OCI-LY7 (cell line): ENCODE measurements at regions not wholly inside any gene's neighbourhood (a gene's known extent, or its start where the extent isn't known, plus 50 kb on each side); places are given as distances from the start of the nearest gene placed in this dataset.

Experiments used
- BruUV-seq: library from RNA; stranded (reverse); fragments of 400-500 nt; replicated peaks from 2 replicates; lab custom pipeline; 2021; lab: Mats Ljungman, UMichigan
- CTCF ChIA-PET: fragments of 300-600 bp; sonication (Branson Sonifier 250); formaldehyde crosslinking; loops from one replicate; lab custom pipeline; 2022; ENCODE audit warnings: antibody characterized with exemption; ENCODE audit not compliant: unreplicated experiment; lab: Charles Lee
- POLR2A ChIA-PET: fragments of 300-600 bp; sonication (Branson Sonifier 250); formaldehyde crosslinking; loops from one replicate; lab custom pipeline; 2022; ENCODE audit warnings: antibody characterized with exemption; lab: Charles Lee
- DNase-seq: peaks from one replicate; pipeline ENCODE4 v3.0.0-alpha.2; 2015; ENCODE audit warnings: low spot score
- H2AFZ ChIP-seq: fragments of 200-600 bp; sonication (generic), shearing (Covaris generic); 2 replicates; pipeline ENCODE4 v1.6.1; 2014; ENCODE audit warnings: mild to moderate bottlenecking, antibody characterized with exemption, low read length, moderate library complexity
- H3K27ac ChIP-seq: fragments of 200-600 bp; sonication (generic); 2 replicates; pipeline ENCODE4 v1.5.1; 2014; ENCODE audit warnings: mixed run types, low read depth, mild to moderate bottlenecking, moderate library complexity, low read length, inconsistent platforms; ENCODE audit not compliant: poor library complexity, severe bottlenecking
- H3K36me3 ChIP-seq: fragments of 200-600 bp; sonication (generic); 2 replicates; pipeline ENCODE4 v1.6.1; 2014; ENCODE audit warnings: mild to moderate bottlenecking, antibody characterized with exemption, low read length, moderate library complexity, mixed read lengths; ENCODE audit not compliant: insufficient read depth
- H3K4me1 ChIP-seq: fragments of 200-600 bp; sonication (generic); 2 replicates; pipeline ENCODE4 v1.5.1; 2014; ENCODE audit warnings: mild to moderate bottlenecking, low read length; ENCODE audit not compliant: insufficient read depth, poor library complexity, severe bottlenecking
- H3K4me2 ChIP-seq: fragments of 200-600 bp; sonication (generic); 2 replicates; pipeline ENCODE4 v1.6.1; 2014; ENCODE audit warnings: mild to moderate bottlenecking, low read length
- H3K4me3 ChIP-seq: fragments of 200-600 bp; sonication (generic); 2 replicates; pipeline ENCODE4 v1.5.1; 2014; ENCODE audit warnings: mild to moderate bottlenecking, low read depth, low read length; ENCODE audit not compliant: poor library complexity, severe bottlenecking
- H3K79me2 ChIP-seq: fragments of 200-600 bp; sonication (generic); 2 replicates; pipeline ENCODE4 v1.6.1; 2016; ENCODE audit warnings: low read depth, mild to moderate bottlenecking, low read length, moderate library complexity, mixed read lengths; ENCODE audit not compliant: insufficient read depth
- H3K9me2 ChIP-seq: fragments of 200-600 bp; sonication (generic); 2 replicates; pipeline ENCODE4 v1.6.1; 2016; ENCODE audit warnings: mild to moderate bottlenecking, low read length, mixed read lengths; ENCODE audit not compliant: insufficient read depth
- H3K9me3 ChIP-seq: fragments of 200-600 bp; sonication (generic); 2 replicates; pipeline ENCODE4 v1.6.1; 2014; ENCODE audit warnings: mild to moderate bottlenecking, mixed run types, low read length, mixed read lengths
- H4K20me1 ChIP-seq: fragments of 200-600 bp; sonication (generic); 2 replicates; pipeline ENCODE4 v1.6.1; 2014; ENCODE audit warnings: mild to moderate bottlenecking, antibody characterized with exemption, low read length, moderate library complexity, mixed read lengths; ENCODE audit not compliant: insufficient read depth
- CTCF ChIP-seq: fragments of 200-600 bp; sonication (generic); conservative IDR thresholded peaks from 2 replicates; pipeline ENCODE4 v1.5.1; 2014; ENCODE audit warnings: mild to moderate bottlenecking, antibody characterized with exemption, low read length, moderate library complexity, mixed read lengths
- EZH2phosphoT487 ChIP-seq: fragments of 200-600 bp; sonication (generic); IDR thresholded peaks from 2 replicates; pipeline ENCODE4 v1.6.1; 2018; ENCODE audit warnings: low read depth, borderline replicate concordance, mild to moderate bottlenecking, mixed run types, antibody characterized with exemption, low read length, moderate library complexity, mixed read lengths
- intact Hi-C: fragments of 100-400 bp; cut with micrococcal nuclease; formaldehyde crosslinking; loops from one replicate; pipeline ENCODE4 v1.10.0; 2022; ENCODE audit not compliant: unreplicated experiment

- no peaks in the 10 kb centered on the region for H3K4me1 ChIP-seq
- CTCF ChIA-PET: no interaction called here
- H3K9me2 ChIP-seq: no peaks in the 10 kb centered on the region
- H2AFZ ChIP-seq: no peak overlapping the region
- H3K4me3 ChIP-seq: no peak overlapping the region
- no peaks in the 10 kb centered on the region for H3K79me2 ChIP-seq
- intact Hi-C loops: no loop called here
- H3K27ac ChIP-seq: no peak overlapping the region
- no TSS peak for BruUV-seq
- no peaks in the 10 kb centered on the region for H4K20me1 ChIP-seq
- DNase-seq: no peak
- TF ChIP-seq CTCF (no peak), EZH2phosphoT487 (no peak)
- no peak overlapping the region for H3K4me2 ChIP-seq
- H3K36me3 ChIP-seq: no peaks in the 10 kb centered on the region
- H3K9me3 ChIP-seq: no peaks in the 10 kb centered on the region
- POLR2A ChIA-PET: no interaction called here
Observed at GRCh38 chr22:27462190-27462589, 339.4 kb downstream of the MN1 start.

GRCh38 chr22:27463121-27463660, 338.4 kb downstream of the MN1 start:
- Histone ChIP-seq H4K20me1 (no peaks in the 10 kb centered on the region), H2AFZ (no peak overlapping the region), H3K4me3 (no peak overlapping the region), H3K4me1 (no peaks in the 10 kb centered on the region), H3K9me2 (no peaks in the 10 kb centered on the region), H3K4me2 (no peak overlapping the region), H3K9me3 (no peaks in the 10 kb centered on the region), H3K36me3 (no peaks in the 10 kb centered on the region), H3K27ac (no peak overlapping the region), H3K79me2 (no peaks in the 10 kb centered on the region)
- intact Hi-C loops: no loop called here
- CTCF ChIA-PET: no interaction called here
- TF ChIP-seq EZH2phosphoT487 (no peak), CTCF (no peak)
- POLR2A ChIA-PET: no interaction called here
- DNase-seq: no peak
- BruUV-seq: no TSS peak

DNA sequence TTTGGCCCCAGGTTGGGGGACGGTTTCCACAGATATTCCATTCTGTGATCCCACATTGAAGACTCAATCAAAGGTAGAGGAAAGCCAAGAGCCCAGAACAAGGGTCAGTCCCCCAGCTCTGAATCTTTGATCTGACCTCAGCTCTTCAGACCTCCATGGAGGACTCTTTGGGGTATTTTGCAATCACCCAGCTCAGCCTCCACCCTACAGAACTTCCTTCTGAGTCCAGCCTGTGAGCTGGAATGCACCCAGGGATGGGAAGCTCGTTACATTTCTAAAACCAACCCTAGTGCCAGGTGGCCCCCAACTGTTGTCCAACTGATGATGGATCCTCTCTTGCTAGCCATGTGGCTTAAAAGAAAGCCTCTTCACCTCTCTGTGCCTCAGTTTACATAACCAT, 335.3 kb downstream of the MN1 start:
- Histone ChIP-seq H3K4me3 (no peak overlapping the region), H2AFZ (no peak overlapping the region), H3K27ac (no peak overlapping the region), H3K9me3 (no peaks in the 10 kb centered on the region), H3K9me2 (no peaks in the 10 kb centered on the region), H3K36me3 (no peaks in the 10 kb centered on the region), H3K79me2 (no peaks in the 10 kb centered on the region), H3K4me2 (no peak overlapping the region), H3K4me1 (no peaks in the 10 kb centered on the region), H4K20me1 (no peaks in the 10 kb centered on the region)
- no peak for TF ChIP-seq CTCF
- no peak for TF ChIP-seq EZH2phosphoT487
- intact Hi-C loops: no loop called here
- ChIA-PET POLR2A (no interaction called here), CTCF (no interaction called here)
- no TSS peak for BruUV-seq
- no peak for DNase-seq
